HUES6 (cell line): ENCODE measurements at regions not wholly inside any gene's neighbourhood (a gene's known extent, or its start where the extent isn't known, plus 50 kb on each side); places are given as distances from the start of the nearest gene placed in this dataset.

Experiments used
- H3K27ac ChIP-seq: 2 replicates; pipeline ENCODE4 v1.7.0; 2013; ENCODE audit warnings: low read depth, mild to moderate bottlenecking, low read length, inconsistent platforms
- H3K27me3 ChIP-seq: 2 replicates; pipeline ENCODE4 v1.6.1; 2013; ENCODE audit warnings: low read length; ENCODE audit not compliant: control insufficient read depth, insufficient read depth
- H3K36me3 ChIP-seq: 2 replicates; pipeline ENCODE4 v1.6.1; 2013; ENCODE audit warnings: low read length; ENCODE audit not compliant: control insufficient read depth, insufficient read depth
- H3K4me1 ChIP-seq: 2 replicates; pipeline ENCODE4 v1.6.1; 2013; ENCODE audit warnings: low read length; ENCODE audit not compliant: control insufficient read depth, insufficient read depth
- H3K4me3 ChIP-seq: 2 replicates; pipeline ENCODE4 v1.5.1; 2013; ENCODE audit warnings: low read depth, low read length
- H3K9ac ChIP-seq: one replicate; pipeline ENCODE4 v1.6.1; 2013; ENCODE audit warnings: mild to moderate bottlenecking, low read length
- H3K9me3 ChIP-seq: 2 replicates; pipeline ENCODE4 v1.6.1; 2013; ENCODE audit warnings: low read depth, low read length; ENCODE audit not compliant: control insufficient read depth, insufficient read depth

DNA sequence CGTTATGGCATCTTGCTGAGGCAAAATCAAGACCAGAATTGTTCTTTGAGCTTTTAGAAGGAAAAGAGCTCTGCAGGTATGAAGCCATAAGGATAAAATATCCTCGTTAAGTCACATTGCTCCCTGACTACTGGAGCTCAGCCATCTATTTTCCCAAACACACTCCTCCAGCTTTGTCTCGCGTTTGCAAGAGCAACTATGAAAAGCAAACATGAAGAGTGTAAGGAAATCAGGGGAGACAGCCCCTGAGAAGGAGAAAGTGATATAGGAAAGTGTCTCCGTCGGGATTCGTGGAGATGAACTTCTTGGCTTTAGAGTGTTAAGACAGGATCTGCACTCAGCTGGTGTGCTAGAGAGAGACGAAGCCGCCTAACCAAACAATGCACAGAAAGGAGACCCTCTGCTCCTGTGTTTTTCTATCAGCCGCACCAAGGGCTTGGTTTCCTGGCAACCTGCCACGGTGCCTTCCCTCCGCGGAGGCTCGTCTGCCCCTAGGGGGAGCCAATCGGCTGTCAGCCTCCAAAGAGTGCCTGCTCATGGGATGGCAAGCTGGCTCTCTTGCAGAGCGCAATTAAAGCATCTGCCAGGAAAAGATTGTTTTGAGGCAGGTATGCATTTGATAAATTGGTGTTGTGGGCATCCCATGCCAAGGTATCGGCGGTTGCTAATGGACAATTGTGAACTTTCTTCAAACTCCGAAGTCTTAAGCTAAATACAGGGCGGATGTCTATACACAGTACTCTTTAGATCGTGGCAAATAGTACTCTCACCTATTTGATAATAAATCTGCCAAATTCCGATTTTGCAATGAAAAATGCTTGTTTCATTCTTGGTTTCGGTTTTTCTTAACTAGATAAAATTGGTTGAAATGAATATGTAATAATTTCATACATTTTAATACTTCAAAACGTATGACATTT, 603.2 kb downstream of the RNF144B start:
- Histone ChIP-seq H3K36me3 (no peaks in the 10 kb centered on the region), H3K4me1 (peaks cover 9% of the 10 kb centered on the region), H3K27ac (no peak overlapping the region), H3K4me3 (no peak overlapping the region; the same call in 1 of the 2 replicates), H3K9me3 (no peaks in the 10 kb centered on the region), H3K9ac (no peak overlapping the region), H3K27me3 (no peaks in the 10 kb centered on the region)

GRCh38 chr6:18997375-18997826, 610.3 kb downstream of the RNF144B start:
- Histone ChIP-seq H3K4me3 (no peak overlapping the region), H3K27ac (no peak overlapping the region), H3K27me3 (no peaks in the 10 kb centered on the region)

GRCh38 chr6:19002976-19003560, 615.9 kb downstream of the RNF144B start:
- Histone ChIP-seq H3K9ac (no peak overlapping the region), H3K4me3 (no peak overlapping the region), H3K36me3 (no peaks in the 10 kb centered on the region), H3K4me1 (no peaks in the 10 kb centered on the region), H3K9me3 (no peaks in the 10 kb centered on the region), H3K27ac (no peak overlapping the region), H3K27me3 (no peaks in the 10 kb centered on the region)

More at GRCh38 chr6:18997375-18997826, 610.3 kb downstream of the RNF144B start:
- Histone ChIP-seq H3K9ac (no peak overlapping the region), H3K9me3 (no peaks in the 10 kb centered on the region), H3K4me1 (no peaks in the 10 kb centered on the region), H3K36me3 (no peaks in the 10 kb centered on the region)

DNA sequence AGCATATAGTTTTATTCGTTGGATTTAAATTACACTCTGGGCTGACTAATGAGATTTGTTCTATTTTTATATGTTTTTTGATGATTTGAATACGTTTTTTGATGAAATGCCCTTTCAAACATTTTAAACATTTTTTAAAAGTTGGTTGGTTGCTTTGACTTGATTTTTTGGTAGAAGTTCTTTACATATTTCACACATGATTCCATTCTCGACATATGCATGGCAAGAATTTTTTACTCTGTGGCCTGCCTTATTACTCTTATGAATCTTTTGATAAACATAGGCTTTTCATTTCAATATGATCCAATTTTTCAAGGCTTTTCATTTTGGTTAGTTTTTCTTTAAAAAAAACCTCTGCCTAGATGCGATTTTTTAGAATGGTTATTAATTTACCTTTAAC, 617.0 kb downstream of the RNF144B start:
- Histone ChIP-seq H3K9me3 (no peaks in the 10 kb centered on the region), H3K27ac (no peak overlapping the region), H3K27me3 (no peaks in the 10 kb centered on the region), H3K4me3 (no peak overlapping the region), H3K9ac (no peak overlapping the region), H3K36me3 (no peaks in the 10 kb centered on the region), H3K4me1 (no peaks in the 10 kb centered on the region)

GRCh38 chr6:19009769-19010168, 622.6 kb downstream of the RNF144B start:
- H3K9me3 ChIP-seq = no peaks in the 10 kb centered on the region

DNA sequence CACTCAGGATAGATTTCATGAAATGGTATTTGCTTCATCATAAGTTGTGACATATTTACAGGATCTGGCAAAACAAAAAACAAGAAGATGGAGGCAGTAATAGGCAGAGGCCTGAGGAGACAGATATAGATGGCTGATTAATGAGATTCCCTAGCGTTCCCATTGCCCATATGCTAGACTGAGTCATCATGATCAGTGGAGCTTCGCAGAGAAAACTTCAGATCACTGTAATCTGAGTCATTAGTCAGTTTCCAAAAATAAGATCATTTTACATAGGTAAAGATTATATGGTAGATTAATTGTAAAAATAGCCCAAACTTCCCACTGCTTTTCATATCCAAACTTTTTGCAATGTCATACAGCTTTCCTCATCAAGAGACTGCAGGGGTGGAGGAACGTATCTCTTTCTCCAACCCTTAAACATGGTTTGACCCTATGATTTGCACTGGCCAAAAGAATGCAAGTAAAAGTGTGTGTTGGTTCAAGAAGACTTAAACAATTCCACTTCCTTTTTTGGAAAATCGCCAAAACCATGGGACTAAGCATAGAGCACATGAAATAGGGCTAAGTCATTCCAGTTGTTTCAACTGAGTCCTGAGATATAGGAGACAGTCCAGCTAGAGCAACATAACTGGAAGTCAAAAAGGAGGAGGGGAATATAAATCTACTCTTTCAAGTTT, 626.0 kb downstream of the RNF144B start:
- Histone ChIP-seq H3K27ac (no peak overlapping the region), H3K4me1 (no peaks in the 10 kb centered on the region), H3K9me3 (no peaks in the 10 kb centered on the region), H3K4me3 (no peak overlapping the region), H3K36me3 (no peaks in the 10 kb centered on the region), H3K9ac (no peak overlapping the region), H3K27me3 (no peaks in the 10 kb centered on the region)

More at GRCh38 chr6:19009769-19010168, 622.6 kb downstream of the RNF144B start:
- H3K27me3 ChIP-seq = no peaks in the 10 kb centered on the region
- no peak overlapping the region for H3K9ac ChIP-seq
- H3K36me3 ChIP-seq = no peaks in the 10 kb centered on the region
- no peaks in the 10 kb centered on the region for H3K4me1 ChIP-seq
- H3K27ac ChIP-seq = no peak overlapping the region
- H3K4me3 ChIP-seq = no peak overlapping the region

GRCh38 chr6:19024737-19025136, 637.6 kb downstream of the RNF144B start:
- Histone ChIP-seq H3K36me3 (no peaks in the 10 kb centered on the region), H3K27ac (no peak overlapping the region), H3K4me1 (no peaks in the 10 kb centered on the region), H3K9me3 (no peaks in the 10 kb centered on the region; the same call in 1 of the 2 replicates), H3K4me3 (no peak overlapping the region), H3K9ac (no peak overlapping the region), H3K27me3 (no peaks in the 10 kb centered on the region)

GRCh38 chr6:19028201-19028600, 641.1 kb downstream of the RNF144B start:
- Histone ChIP-seq H3K9ac (no peak overlapping the region), H3K36me3 (no peaks in the 10 kb centered on the region), H3K4me1 (no peaks in the 10 kb centered on the region), H3K27me3 (no peaks in the 10 kb centered on the region), H3K9me3 (no peaks in the 10 kb centered on the region; the same call in 1 of the 2 replicates), H3K27ac (no peak overlapping the region), H3K4me3 (no peak overlapping the region)

- no peaks in the 10 kb centered on the region for H3K4me1 ChIP-seq
- no peaks in the 10 kb centered on the region for H3K9me3 ChIP-seq
- no peaks in the 10 kb centered on the region for H3K36me3 ChIP-seq
- no peak overlapping the region for H3K9ac ChIP-seq
- H3K27me3 ChIP-seq = no peaks in the 10 kb centered on the region
- H3K27ac ChIP-seq = no peak overlapping the region
- H3K4me3 ChIP-seq = no peak overlapping the region
Observed at GRCh38 chr6:19032591-19033295, 645.6 kb downstream of the RNF144B start.

DNA sequence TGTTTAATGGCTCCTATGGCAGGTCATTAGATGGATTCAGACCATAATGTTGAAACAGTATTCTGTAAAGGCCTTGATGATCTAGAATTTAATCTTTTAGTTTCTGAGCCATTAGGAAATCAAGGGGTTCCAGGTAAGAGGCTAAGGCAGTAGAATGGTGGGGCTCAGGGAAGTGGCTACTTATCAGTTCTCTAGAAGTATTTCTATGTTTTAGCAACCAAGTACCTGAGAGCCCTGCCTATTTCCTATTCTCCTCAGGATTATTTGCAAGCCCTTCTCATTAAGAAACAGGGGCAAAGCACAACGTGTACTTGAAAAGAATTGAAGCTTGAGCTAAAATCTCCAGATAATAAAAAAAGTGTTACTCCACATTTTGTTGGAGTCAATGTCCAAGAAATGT, 646.5 kb downstream of the RNF144B start:
- Histone ChIP-seq H3K36me3 (no peaks in the 10 kb centered on the region), H3K4me1 (no peaks in the 10 kb centered on the region), H3K27me3 (no peaks in the 10 kb centered on the region), H3K4me3 (no peak overlapping the region), H3K9me3 (no peaks in the 10 kb centered on the region), H3K27ac (no peak overlapping the region), H3K9ac (no peak overlapping the region)
